22Rv1 (cell line): ENCODE measurements at regions not wholly inside any gene's neighbourhood (a gene's known extent, or its start where the extent isn't known, plus 50 kb on each side); places are given as distances from the start of the nearest gene placed in this dataset.

Source experiments
- CTCF ChIP-seq: fragments of 450-650 bp; IDR thresholded peaks from 2 replicates; pipeline ENCODE4 v1.5.1; 2017; ENCODE audit warnings: mild to moderate bottlenecking
- ZFX ChIP-seq: fragments of 450-650 bp; IDR thresholded peaks from 2 replicates; pipeline ENCODE4 v1.6.1; 2017; ENCODE audit warnings: antibody characterized with exemption, borderline replicate concordance

GRCh38 chr11:26127336-26127735 lies 204.6 kb upstream of the ANO3 start:
- TF ChIP-seq CTCF (no peak), ZFX (no peak)
